Body of pancreas (tissue), 4 donors: ENCODE measurements at regions not wholly inside any gene's neighbourhood (a gene's known extent, or its start where the extent isn't known, plus 50 kb on each side); places are given as distances from the start of the nearest gene placed in this dataset.

Experiments used
- POLR2A ChIP-seq, 3 donors: fragments of 450-650 bp; IDR thresholded peaks; one replicate each; pipeline ENCODE4 v1.6.1; 2016; ENCODE audit warnings: antibody characterized with exemption in 3 of 3, mild to moderate bottlenecking in 2 of 3
- TF ChIP-seq, protein P1 (sequence below), 7 experiments: fragments of 450-650 bp in 4 of 7; fragments of 200-600 bp in 3 of 7; sonication (generic) in 3 of 7; IDR thresholded peaks; one replicate each; pipeline ENCODE4 v1.5.1; 2016 to 2019; ENCODE audit warnings: antibody characterized with exemption in 7 of 7

DNA sequence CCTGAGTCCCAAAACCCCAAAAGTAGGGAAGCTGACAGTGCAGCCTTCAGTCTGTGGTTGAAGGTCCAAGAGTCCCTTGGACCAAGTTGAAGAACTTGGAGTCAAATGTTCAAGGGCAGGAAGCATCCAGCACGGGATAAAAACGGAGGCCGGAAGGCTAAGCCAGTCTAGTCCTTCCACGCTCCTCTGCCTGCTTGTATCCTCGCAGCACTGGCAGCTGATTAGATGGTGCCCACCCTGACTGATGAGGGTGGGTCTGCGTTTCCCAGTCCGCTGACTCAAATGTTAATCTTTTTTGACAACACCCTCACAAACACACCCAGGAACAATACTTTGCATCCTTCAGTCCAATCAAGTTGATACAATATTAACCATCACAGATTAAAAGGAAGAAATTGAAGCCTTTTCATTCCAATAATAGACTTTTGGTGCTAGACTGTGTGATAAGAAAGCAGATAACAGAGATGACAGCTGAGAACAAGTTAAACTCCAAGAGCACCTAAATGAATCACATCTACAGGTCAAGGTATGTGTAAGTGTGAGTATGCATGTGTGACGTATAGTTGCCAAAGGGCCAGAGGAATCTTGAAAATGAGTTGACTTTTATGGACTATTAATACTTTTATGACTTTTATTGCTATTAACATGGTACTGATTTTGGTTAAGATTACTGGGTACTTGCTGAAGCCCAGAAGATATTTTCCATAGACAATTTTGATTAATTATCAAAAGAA, 933.5 kb upstream of the SOX9 start:
- TF ChIP-seq, protein P1, sequence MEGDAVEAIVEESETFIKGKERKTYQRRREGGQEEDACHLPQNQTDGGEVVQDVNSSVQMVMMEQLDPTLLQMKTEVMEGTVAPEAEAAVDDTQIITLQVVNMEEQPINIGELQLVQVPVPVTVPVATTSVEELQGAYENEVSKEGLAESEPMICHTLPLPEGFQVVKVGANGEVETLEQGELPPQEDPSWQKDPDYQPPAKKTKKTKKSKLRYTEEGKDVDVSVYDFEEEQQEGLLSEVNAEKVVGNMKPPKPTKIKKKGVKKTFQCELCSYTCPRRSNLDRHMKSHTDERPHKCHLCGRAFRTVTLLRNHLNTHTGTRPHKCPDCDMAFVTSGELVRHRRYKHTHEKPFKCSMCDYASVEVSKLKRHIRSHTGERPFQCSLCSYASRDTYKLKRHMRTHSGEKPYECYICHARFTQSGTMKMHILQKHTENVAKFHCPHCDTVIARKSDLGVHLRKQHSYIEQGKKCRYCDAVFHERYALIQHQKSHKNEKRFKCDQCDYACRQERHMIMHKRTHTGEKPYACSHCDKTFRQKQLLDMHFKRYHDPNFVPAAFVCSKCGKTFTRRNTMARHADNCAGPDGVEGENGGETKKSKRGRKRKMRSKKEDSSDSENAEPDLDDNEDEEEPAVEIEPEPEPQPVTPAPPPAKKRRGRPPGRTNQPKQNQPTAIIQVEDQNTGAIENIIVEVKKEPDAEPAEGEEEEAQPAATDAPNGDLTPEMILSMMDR (IDR thresholded peaks at IDR 0.05): no peak
- TF ChIP-seq POLR2A (IDR thresholded peaks at IDR 0.05): no peak
